LHCN-M2 (cell line): ENCODE measurements at regions not wholly inside any gene's neighbourhood (a gene's known extent, or its start where the extent isn't known, plus 50 kb on each side); places are given as distances from the start of the nearest gene placed in this dataset.

Experiments
- DNase-seq: peaks from one replicate; pipeline ENCODE4 v3.0.0-alpha.2; 2012; ENCODE audit warnings: low read depth

DNA sequence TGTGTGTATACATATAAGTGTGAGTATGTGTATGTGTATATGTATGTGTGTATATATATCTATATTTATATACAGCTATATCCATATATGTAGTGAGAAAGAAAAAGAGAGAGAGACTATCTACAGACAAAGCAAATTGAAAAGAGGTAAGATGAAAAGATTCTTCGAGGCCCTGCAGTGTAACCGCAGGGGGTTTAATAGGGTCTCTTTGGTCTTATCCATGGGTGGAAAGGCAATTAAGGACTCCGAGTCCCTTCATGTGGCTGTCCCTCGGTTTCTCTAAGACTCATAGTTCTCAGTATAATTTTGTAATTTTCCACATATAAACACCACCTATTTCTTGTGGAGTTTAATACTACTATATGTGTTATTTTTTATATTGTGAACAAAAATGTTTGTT lies 50.6 kb upstream of the JAZF1 start:
- DNase-seq: no peak

DNA sequence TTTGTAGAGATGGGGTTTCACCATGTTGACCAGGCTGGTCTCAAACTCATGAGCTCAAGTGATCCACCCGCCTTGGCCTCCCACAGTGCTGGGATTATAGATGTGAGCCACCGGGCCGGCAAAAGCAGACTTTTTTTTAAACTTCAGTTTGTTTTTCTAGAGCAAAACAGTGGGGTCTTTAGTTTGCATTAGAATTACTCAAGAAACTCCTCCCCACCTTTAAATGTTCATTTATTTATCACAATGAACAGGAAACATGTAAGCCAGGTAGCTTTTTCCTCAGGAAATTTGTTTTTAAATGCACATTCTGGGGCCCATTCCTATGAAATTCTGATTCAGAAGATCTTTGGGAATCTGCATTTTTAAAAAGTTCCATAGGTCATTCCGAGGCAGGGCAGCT lies 56.0 kb upstream of the JAZF1 start:
- no peak for DNase-seq

DNA sequence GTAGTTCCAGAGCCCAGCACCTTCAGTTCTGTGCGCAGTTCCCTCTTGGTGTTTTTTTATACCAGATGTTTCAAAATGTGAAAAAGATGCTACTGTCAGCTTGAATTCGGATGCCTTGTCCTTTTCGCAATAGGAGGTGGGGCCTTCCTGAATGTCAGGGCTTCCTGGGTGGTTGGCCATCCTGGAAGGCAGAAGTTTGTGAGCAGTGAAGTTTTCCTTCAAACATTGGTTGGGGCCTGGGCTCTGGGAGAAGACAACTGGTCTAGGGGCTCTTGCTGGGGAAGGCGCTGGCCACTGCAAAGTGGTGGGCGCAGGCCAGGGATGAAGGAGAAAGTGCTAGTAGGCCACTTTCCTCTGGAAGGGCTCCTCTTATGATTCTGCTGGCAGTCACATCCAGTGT lies 56.8 kb upstream of the JAZF1 start:
- DNase-seq: no peak

DNA sequence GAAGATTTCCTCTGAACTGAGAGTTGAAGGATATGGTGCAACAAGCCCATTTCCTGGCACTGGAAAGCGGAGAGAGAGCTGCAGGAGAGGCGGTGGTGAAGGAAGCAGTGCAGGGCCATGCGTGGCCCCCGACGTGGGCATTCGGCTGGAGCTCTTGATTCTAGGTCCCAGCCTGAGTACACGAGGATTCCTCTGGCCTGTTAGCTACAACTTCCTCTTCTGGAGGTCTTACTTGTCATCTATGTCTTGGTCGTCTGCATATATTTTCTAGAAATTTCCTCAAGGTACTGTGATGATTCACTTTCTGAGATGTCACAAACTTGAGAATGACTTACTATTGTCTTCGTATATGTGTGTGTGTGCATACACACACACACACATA lies 59.2 kb upstream of the JAZF1 start:
- DNase-seq: no peak

DNA sequence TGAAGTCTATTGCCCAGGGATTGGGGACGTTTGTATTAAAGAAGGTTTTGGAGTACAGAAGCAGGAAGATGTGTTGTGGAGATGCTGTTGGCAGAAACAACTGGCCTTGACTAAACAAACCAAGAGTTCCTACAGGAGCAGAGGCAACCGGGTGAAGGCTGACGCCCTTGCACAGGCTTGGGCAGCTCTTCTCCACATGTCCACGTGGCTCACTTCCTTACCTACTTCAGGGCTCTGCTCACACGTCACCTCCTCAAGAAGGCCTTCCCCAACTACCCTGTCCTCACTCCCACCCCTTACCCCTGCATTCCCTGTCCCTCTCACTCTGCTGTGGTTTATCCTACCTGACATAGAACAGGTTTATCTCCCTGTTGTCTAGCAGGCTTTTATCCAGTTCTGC lies 59.9 kb upstream of the JAZF1 start:
- no peak for DNase-seq

DNA sequence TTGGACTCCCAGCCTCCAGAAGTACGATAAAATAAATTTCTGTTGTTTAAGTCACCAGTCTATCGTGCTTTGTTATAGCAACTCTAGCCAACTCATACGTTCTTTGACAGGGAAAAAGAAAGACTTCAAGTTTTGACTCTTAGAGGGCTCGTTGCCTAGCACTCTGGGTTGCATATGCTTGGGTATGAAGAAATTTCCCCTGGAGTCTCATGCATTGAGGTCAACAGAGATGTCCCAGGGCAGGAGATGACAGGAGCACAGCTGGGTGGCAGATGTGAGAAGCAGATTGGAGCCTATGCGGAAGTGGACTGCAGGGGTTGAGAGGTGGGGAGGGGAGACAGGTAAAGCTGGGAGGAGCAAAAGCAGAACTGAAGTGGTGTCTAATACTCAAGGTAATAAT lies 63.3 kb upstream of the JAZF1 start:
- no peak for DNase-seq

DNA sequence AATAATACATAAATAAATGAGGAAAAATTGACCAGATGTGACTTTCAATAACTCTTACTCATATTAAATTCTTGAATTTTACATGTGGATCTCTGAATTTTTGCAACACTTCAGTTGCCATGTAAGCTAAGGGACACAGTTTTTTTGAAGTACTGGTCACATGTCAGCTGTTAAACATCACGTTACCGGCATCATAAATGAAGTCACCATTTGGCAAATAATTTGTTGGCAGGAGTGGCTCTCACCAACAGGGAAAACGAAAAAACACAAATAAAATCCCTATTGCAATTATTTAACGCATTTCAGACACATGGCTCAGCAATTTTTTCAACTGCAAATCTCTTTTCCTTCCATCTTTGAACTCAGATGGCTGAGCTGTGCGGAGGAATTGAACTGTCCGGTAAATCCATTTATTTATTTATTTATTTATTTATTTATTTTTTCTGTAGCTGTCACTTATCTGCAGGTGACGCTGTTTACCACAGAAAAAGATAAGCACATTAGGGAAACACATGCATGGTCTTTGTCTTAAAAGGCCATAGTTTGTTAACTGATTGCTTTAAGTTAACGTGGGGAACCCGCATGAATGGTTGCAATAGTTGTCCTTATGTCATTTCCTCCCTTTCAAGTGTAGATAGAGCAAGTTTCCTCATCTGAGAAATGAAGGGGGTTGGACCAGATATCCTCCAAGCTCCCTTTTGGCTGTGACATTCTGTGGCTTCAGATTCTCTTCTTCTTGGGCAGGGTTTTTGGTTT lies 64.7 kb upstream of the JAZF1 start:
- DNase-seq: no peak

DNA sequence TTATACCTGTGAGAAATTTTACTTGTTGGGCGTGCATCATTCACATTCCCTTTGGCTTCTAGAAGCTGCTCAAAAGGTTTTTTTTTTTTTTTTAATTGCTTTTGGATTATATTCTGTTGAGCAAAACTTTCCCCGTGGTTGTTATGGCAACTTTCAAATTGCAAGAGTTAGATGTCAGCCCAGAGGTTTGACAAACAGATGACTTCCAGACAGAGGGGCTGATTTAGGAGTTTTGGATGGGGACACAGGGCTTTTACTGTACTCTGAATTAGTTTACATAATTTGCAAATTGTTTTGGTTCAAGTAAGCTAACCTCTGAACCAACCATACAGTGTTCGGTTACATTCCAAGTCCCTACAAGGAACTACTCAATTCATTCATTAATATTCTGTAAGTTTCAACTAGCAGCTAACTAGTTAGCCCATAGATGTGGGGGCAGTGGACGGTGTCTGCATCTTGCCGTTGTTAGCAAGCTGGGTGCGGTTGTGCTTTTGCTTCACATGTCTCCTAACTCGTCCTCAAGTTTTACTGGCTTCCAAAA lies 66.4 kb upstream of the JAZF1 start:
- no peak for DNase-seq

DNA sequence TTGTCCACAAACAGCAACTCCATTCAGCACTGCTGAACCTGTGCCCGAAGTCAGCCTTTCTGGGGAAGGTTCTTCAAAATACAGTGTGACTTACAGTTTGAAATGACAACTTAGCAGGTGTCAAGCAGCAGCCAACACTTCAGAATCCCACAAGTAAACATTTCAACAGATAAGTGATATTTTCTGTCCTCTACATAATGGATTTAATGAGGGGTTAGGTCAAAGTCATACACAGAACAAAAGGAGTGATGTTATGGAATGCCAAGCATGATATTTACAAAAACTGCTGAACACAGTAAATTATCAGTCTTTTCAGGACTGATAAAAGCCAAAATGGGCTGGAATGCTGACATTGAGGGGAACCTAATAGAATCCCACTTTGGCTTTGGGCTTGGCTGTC lies 77.6 kb upstream of the JAZF1 start:
- no peak for DNase-seq

DNA sequence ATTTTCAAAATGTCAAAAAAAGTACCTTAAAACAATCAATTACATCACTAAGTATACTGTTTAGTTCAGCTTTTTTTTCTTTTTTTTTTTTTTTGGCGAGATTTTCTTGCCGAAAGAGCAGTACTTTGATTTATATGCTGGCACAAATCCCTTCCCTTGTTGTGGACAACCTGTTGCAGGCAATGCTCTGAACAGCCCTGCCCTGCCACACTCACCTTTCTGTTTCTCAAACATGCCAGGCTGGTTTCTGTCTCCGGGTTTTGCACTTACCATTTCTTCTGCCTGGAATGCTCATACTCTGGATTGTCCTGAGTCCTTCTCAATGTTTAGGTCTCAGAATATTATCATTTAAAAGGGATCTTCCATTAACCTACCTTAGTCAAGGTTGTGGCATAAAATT lies 80.4 kb upstream of the JAZF1 start:
- DNase-seq: no peak

DNA sequence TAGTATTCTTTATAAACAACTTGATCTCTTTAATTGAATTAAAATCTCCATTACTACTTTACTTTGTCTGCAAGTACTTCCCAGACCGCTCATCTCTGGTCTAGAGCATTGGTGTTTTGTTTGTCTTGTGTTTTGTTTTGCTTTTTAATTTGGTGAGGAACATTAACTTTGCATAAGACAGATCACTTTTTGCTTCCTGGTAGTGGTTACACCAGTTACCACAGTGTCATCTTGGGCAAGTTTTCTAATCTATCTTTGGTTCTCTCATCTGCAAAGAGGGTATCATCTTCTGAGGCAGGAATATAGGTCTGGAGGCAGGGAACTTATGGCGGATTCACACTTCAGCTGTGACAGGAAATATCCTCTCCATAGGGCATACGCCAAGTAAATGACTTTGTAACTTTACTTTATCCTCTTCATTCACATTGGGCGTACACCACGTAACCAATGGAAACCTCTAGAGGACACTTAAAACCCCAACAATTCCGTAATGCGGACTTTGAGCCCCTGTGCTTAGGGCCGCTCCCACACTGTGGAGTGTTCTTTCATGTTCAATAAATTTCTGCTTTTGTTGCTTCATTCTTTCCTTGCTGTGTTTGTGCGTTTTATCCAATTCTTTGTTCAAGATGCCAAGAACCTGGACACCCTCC lies 83.2 kb upstream of the JAZF1 start:
- no peak for DNase-seq

DNA sequence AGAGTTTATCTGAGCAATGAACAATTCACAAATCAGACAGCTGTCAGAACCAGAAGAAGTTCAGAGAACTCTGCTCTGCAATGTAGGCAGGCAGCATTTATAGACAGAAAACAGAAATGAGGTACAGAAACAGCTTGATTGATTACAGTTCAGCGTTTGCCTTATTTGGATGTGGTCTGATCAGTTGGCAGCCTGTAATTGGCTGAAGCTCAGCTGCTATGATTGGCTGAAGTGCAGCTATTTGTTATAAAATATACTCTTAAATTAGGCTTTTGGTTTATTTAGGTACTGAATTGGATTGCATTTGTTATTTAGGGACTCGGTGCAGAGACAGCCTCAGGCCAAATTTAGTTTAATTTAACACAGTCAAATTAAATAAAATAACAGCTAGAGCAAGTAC lies 85.8 kb upstream of the JAZF1 start:
- no peak for DNase-seq

DNA sequence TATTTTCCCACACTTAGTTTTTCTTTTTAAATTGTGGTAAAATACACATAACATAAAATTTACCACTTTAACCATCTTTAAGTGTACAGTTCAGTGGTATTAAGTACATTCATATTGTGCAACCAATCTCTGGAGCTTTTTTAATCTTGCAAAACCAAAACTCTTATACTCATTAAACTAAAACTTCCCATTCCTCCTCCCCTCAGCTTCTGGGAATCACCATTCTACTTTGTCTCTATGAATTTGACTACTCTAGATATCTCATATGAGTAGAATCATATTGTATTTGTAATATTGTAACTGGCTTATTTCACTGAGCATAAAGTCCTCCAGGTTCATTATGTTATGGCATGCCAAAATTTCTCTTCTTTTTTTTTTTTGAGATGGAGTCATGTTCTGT lies 86.4 kb upstream of the JAZF1 start:
- no peak for DNase-seq

DNA sequence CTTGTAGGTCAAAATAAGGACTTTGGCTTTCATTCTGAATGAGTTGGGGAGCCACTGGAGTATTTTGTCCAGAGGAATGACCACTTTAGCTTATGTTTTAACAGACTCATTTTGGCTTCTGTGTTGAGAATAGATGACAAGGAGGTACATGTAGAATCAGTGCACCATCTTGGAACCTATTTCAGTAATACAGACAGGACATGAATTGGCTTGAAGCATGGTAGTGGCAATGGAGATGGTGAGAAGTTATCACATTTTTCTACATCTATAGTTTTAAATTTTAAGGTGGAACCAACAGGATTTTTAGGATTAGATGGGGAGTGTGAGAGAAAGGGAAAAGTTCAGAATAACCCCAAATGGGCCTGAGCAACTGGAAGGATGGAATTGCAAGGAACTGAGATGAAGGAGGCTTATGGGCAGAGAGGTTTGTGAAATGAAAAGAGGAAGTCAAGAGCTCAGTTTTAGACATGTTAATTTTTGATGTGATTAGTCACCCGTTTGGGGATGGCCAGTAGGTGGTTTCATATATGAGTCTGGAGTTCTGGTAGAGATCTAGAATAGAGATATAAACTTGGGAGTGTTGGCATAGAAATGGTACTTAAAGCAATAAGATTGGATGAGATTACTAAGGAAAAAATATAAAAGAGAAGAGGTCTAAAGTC lies 89.2 kb upstream of the JAZF1 start:
- DNase-seq: no peak

DNA sequence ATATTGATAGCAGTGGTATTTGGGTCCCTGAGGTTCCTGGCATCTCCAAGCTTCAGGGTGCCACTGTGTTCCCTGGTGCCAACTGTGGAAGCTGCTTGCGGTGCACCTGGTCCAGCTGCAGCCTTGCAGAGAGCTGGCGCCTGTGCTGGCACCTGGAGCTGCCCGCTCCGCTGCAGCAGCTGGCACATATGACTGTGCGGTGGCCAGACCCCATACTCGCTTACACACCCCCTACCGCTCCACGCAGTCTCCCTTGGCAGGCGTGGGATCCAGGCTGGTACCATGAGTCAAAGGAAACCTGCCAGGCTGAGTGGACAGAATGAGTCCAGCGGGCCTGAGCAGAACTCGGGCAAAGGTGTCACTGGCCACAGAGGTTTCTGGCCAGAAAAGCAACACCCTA lies 89.9 kb upstream of the JAZF1 start:
- DNase-seq: no peak

DNA sequence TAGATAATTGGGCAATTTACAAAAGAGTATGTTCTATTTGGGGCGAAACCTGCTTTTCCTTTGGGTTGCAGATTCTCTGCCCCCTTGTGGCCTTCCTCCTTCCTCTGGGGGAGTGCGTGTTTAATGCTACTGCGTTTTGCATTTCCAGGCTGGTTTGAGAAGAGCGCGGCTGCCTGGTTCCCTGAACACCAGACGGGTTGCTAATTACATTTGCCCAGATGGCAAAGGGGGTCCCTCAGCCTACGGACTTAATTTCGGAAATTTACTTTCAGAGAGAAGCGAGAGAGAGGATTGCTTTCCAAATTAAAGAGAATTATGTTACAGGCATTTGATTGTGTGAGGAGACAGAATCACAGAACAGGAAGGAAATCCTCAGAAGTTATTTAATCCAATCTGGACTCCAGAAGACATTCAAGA lies 91.9 kb upstream of the JAZF1 start:
- peak; percentile 46 for DNase-seq

DNA sequence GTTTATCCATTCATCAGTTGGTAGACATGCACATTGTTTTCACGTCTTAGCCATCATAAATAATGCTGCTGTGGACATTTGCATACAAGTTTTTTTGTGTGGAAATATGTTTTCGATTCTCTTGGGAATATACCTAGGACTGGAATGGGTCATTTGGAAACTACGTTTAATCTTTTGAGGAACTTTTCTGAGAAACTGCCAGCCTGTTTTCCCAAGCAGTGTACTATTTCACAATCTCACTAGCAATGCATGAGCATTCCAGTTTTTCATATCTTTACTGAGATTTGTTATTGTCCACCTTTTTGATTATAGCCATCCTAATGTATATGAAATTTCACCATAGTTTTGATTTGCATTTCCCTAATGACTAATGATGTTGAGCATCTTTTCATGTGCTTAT lies 95.7 kb upstream of the JAZF1 start:
- DNase-seq: no peak

DNA sequence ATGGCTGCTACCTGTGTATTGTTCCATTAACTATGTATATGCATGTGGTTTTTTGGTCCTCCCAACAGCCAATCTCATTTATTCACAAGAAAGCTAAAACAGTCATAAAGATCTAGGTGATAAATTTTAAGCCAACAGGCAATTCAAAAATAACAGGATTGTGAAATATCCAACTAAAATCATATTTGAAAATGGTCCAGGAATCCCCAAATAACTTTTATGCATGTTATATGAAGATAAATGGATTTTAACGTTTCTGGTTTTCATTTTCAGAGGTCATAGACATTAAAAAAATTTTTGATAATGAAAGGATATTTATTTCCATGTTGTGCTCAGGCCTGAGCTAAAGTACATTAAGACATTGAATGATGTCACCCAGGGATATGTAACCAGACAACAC lies 96.8 kb upstream of the JAZF1 start:
- DNase-seq: no peak

DNA sequence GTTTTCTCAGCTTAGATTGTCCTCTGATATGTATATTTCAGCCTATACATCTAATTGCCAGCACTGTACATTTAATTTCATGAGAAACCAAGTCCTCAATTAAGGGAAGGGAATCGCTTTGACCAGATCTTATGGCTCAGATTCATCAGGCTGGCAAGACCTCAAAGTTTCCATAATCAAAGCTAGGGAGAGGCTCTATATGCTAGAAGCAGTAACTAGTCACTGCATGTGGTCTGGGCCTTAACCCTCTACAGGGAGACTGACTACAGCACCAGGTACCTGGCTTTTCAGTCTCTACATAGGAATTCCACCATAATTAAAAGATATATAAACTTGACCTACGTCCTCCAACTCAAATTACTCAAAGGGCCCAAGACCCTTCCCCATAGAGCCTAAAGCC lies 97.4 kb upstream of the JAZF1 start:
- DNase-seq: no peak

DNA sequence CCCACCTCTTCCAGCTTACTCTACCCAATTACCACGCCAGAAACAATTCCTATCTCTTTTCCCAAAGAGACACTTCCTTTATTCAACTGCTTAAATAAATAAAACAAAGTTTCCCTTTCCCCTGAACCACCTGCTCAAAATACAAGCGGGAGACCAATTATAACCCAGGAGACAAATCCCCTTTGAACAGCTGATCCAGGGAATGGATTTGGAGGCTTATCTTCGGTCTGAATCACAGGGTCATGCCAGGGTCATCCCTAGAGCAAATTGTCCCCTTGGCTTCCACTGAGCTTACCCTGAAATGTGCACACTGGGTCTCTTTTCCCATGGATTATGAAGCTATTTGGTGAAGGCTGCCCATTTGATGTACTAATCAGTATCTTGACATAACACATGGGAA lies 99.9 kb upstream of the JAZF1 start:
- DNase-seq: peak; percentile 91

DNA sequence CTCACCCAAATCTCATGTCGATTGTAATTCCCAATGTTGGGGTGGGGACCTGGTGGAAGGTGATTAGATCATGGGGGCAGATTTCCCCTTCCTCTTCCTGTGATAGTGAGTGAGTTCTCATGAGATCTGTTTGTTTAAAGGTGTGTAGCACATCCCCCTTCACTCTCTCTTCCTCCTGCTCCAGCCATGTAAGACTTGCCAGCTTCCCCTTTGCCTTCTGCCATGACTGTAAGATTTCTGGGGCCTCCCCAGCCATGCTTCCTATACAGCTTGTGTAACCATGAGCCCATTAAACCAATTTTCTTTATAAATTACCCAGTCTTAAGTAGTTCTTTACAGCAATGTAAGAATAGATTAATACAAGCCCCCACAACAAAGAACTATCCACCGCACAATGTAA lies 109.9 kb upstream of the JAZF1 start:
- no peak for DNase-seq

DNA sequence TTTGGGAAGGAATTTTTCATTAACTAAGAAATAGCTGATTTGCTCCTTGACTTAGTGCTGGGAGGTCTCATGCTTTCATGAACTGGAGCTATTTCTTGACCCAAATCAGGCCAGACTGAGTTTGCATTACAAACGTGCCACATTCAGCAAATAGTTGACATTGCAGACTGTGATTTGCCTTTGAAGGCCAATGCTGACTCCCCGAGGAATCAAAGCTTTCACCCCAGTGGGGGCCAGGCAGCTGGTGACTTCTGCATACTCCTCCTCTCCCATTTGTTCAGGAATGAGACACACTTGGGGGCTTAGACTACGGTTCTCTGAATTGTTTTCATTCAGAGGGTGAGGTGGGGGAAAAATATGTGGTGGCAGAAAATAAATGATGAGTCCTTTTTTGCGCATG lies 111.0 kb upstream of the JAZF1 start:
- no peak for DNase-seq
